AG08396 (cell line): ENCODE measurements at regions not wholly inside any gene's neighbourhood (a gene's known extent, or its start where the extent isn't known, plus 50 kb on each side); places are given as distances from the start of the nearest gene placed in this dataset.
"Not testable (repeated sequence)": the region's sequence is repeated elsewhere in the genome, so short reads cannot be mapped to it uniquely, and the experiment has no call there.

Source experiments
- DNase-seq: peaks from one replicate; pipeline ENCODE4 v3.0.0; 2012; ENCODE audit warnings: low spot score, mixed read lengths

- DNase-seq, result no peak
Observed at GRCh38 chr1:73842436-73842835, 355.5 kb downstream of the LRRIQ3 start.

GRCh38 chr1:73839922-73840321 lies 358.1 kb downstream of the LRRIQ3 start:
- DNase-seq, result no peak

- DNase-seq, result no peak
Observed at GRCh38 chr1:73832276-73833181, 365.4 kb downstream of the LRRIQ3 start.

- DNase-seq, result not testable (repeated sequence)
Observed at GRCh38 chr1:73827283-73827682, 370.7 kb downstream of the LRRIQ3 start.

- no peak for DNase-seq
Observed at GRCh38 chr1:73824065-73824464, 373.9 kb downstream of the LRRIQ3 start.

- no peak for DNase-seq
Observed at GRCh38 chr1:73821520-73821919, 376.5 kb downstream of the LRRIQ3 start.

GRCh38 chr1:73820843-73821242 lies 377.1 kb downstream of the LRRIQ3 start:
- no peak for DNase-seq

- no peak for DNase-seq
Observed at GRCh38 chr1:73813716-73814115, 384.3 kb downstream of the LRRIQ3 start.

GRCh38 chr1:73813236-73813635 lies 384.7 kb downstream of the LRRIQ3 start:
- DNase-seq, result no peak

- DNase-seq, result no peak
Observed at GRCh38 chr1:73811798-73812197, 386.2 kb downstream of the LRRIQ3 start.

- no peak for DNase-seq
Observed at GRCh38 chr1:73804935-73805334, 393.0 kb downstream of the LRRIQ3 start.

- no peak for DNase-seq
Observed at GRCh38 chr1:73803380-73803779, 394.6 kb downstream of the LRRIQ3 start.

- DNase-seq, result no peak
Observed at GRCh38 chr1:73801912-73802429, 396.0 kb downstream of the LRRIQ3 start.

GRCh38 chr1:73800376-73800775 lies 397.6 kb downstream of the LRRIQ3 start:
- DNase-seq, result no peak

- no peak for DNase-seq
Observed at GRCh38 chr1:73789965-73790364, 408.0 kb downstream of the LRRIQ3 start.

GRCh38 chr1:73784026-73784425 lies 413.9 kb downstream of the LRRIQ3 start:
- DNase-seq, result no peak

GRCh38 chr1:73783352-73783751 lies 414.6 kb downstream of the LRRIQ3 start:
- DNase-seq, result no peak

- no peak for DNase-seq
Observed at GRCh38 chr1:73782901-73783300, 415.1 kb downstream of the LRRIQ3 start.

GRCh38 chr1:73781251-73781650 lies 416.7 kb downstream of the LRRIQ3 start:
- DNase-seq, result no peak

- DNase-seq, result no peak
Observed at GRCh38 chr1:73778471-73778870, 419.5 kb downstream of the LRRIQ3 start.

GRCh38 chr1:73775896-73776295 lies 422.1 kb downstream of the LRRIQ3 start:
- no peak for DNase-seq

- no peak for DNase-seq
Observed at GRCh38 chr1:73772941-73773340, 425.0 kb downstream of the LRRIQ3 start.

- no peak for DNase-seq
Observed at GRCh38 chr1:73771396-73771795, 426.6 kb downstream of the LRRIQ3 start.
